ENCODE measurements at regions not wholly inside any gene's neighbourhood (a gene's known extent, or its start where the extent isn't known, plus 50 kb on each side); places are given as distances from the start of the nearest gene placed in this dataset.
"Not testable (repeated sequence)": the region's sequence is repeated elsewhere in the genome, so short reads cannot be mapped to it uniquely, and the experiment has no call there.

GRCh38 chr5:33105521-33105941 lies 335.2 kb upstream of the TARS1 start:
- Mint-ChIP-seq H3K9me3 (peaks cover 43% of the 10 kb centered on the region), H3K36me3 (no peaks in the 10 kb centered on the region), H3K27ac (no peak overlapping the region), H3K27me3 (no peaks in the 10 kb centered on the region), H3K4me1 (ENCODE audit: low read depth) (no peaks in the 10 kb centered on the region), H3K4me3 (no peak overlapping the region)
- ChIA-PET CTCF (no interaction called here), POLR2A (no interaction called here)
- intact Hi-C loops (cut with micrococcal nuclease) = no loop called here
- DNase-seq = no peak

GRCh38 chr5:33110496-33110895 lies 330.3 kb upstream of the TARS1 start:
- H3K4me3 Mint-ChIP-seq; H3K27ac Mint-ChIP-seq; H3K36me3 Mint-ChIP-seq; CTCF ChIA-PET; DNase-seq; POLR2A ChIA-PET; intact Hi-C loops (cut with micrococcal nuclease); H3K27me3 Mint-ChIP-seq; H3K4me1 Mint-ChIP-seq (ENCODE audit: low read depth): not testable (repeated sequence)
- peaks cover 21% of the 10 kb centered on the region for H3K9me3 Mint-ChIP-seq

- DNase-seq = no peak
- intact Hi-C loops (cut with micrococcal nuclease) = no loop called here
- ChIA-PET POLR2A (no interaction called here), CTCF (no interaction called here)
- no peak overlapping the region for H3K4me3 Mint-ChIP-seq
- H3K36me3 Mint-ChIP-seq = no peaks in the 10 kb centered on the region
- H3K4me1 Mint-ChIP-seq (ENCODE audit: low read depth) = no peaks in the 10 kb centered on the region
- H3K9me3 Mint-ChIP-seq = peaks cover 3% of the 10 kb centered on the region
- H3K27ac Mint-ChIP-seq = no peak overlapping the region
- no peaks in the 10 kb centered on the region for H3K27me3 Mint-ChIP-seq
Measured at GRCh38 chr5:33114361-33114760, 326.4 kb upstream of the TARS1 start.

GRCh38 chr5:33115467-33115866 lies 325.3 kb upstream of the TARS1 start:
- no peak for DNase-seq
- ChIA-PET POLR2A (no interaction called here), CTCF (no interaction called here)
- Mint-ChIP-seq H3K27me3 (no peaks in the 10 kb centered on the region), H3K9me3 (peaks cover 2% of the 10 kb centered on the region), H3K4me1 (ENCODE audit: low read depth) (no peaks in the 10 kb centered on the region), H3K27ac (no peak overlapping the region), H3K4me3 (no peak overlapping the region), H3K36me3 (no peaks in the 10 kb centered on the region)
- intact Hi-C loops (cut with micrococcal nuclease) = no loop called here

GRCh38 chr5:33118761-33119415 lies 321.9 kb upstream of the TARS1 start:
- Mint-ChIP-seq H3K27me3 (no peaks in the 10 kb centered on the region), H3K4me3 (no peak overlapping the region), H3K27ac (no peak overlapping the region), H3K9me3 (peaks cover 3% of the 10 kb centered on the region), H3K4me1 (ENCODE audit: low read depth) (no peaks in the 10 kb centered on the region), H3K36me3 (no peaks in the 10 kb centered on the region)
- DNase-seq = no peak
- intact Hi-C loops (cut with micrococcal nuclease) = no loop called here
- ChIA-PET CTCF (no interaction called here), POLR2A (no interaction called here)

- peaks cover 3% of the 10 kb centered on the region for H3K9me3 Mint-ChIP-seq
- no peaks in the 10 kb centered on the region for H3K27me3 Mint-ChIP-seq
- H3K4me3 Mint-ChIP-seq = no peak overlapping the region
- CTCF ChIA-PET = no interaction called here
- DNase-seq = no peak
- no peaks in the 10 kb centered on the region for H3K4me1 Mint-ChIP-seq (ENCODE audit: low read depth)
- intact Hi-C loops (cut with micrococcal nuclease) = no loop called here
- no peaks in the 10 kb centered on the region for H3K36me3 Mint-ChIP-seq
- POLR2A ChIA-PET = no interaction called here
- H3K27ac Mint-ChIP-seq = no peak overlapping the region
Measured at GRCh38 chr5:33120671-33121070, 320.1 kb upstream of the TARS1 start.

- no peak overlapping the region for H3K27ac Mint-ChIP-seq
- H3K9me3 Mint-ChIP-seq = peaks cover 28% of the 10 kb centered on the region
- intact Hi-C loops (cut with micrococcal nuclease) = no loop called here
- CTCF ChIA-PET = no interaction called here
- no peak overlapping the region for H3K4me3 Mint-ChIP-seq
- no peaks in the 10 kb centered on the region for H3K27me3 Mint-ChIP-seq
- H3K36me3 Mint-ChIP-seq = no peaks in the 10 kb centered on the region
- DNase-seq = no peak
- POLR2A ChIA-PET = no interaction called here
- no peaks in the 10 kb centered on the region for H3K4me1 Mint-ChIP-seq (ENCODE audit: low read depth)
Measured at GRCh38 chr5:33129309-33129708, 311.5 kb upstream of the TARS1 start.

GRCh38 chr5:33136785-33137184 lies 304.0 kb upstream of the TARS1 start:
- Mint-ChIP-seq H3K36me3 (no peaks in the 10 kb centered on the region), H3K9me3 (peaks cover 24% of the 10 kb centered on the region), H3K4me3 (no peak overlapping the region), H3K27me3 (no peaks in the 10 kb centered on the region), H3K27ac (no peak overlapping the region), H3K4me1 (ENCODE audit: low read depth) (no peaks in the 10 kb centered on the region)
- ChIA-PET POLR2A (no interaction called here), CTCF (no interaction called here)
- intact Hi-C loops (cut with micrococcal nuclease) = no loop called here
- no peak for DNase-seq

GRCh38 chr5:33138145-33138544 lies 302.6 kb upstream of the TARS1 start:
- H3K9me3 Mint-ChIP-seq = peaks cover 22% of the 10 kb centered on the region
- H3K36me3 Mint-ChIP-seq; POLR2A ChIA-PET; CTCF ChIA-PET; DNase-seq; H3K27me3 Mint-ChIP-seq; intact Hi-C loops (cut with micrococcal nuclease); H3K27ac Mint-ChIP-seq; H3K4me1 Mint-ChIP-seq (ENCODE audit: low read depth); H3K4me3 Mint-ChIP-seq: not testable (repeated sequence)

GRCh38 chr5:33143405-33144123 lies 297.2 kb upstream of the TARS1 start:
- ChIA-PET POLR2A (no interaction called here), CTCF (no interaction called here)
- no peak overlapping the region for H3K27ac Mint-ChIP-seq
- H3K27me3 Mint-ChIP-seq = no peaks in the 10 kb centered on the region
- DNase-seq = no peak
- intact Hi-C loops (cut with micrococcal nuclease) = no loop called here
- H3K4me3 Mint-ChIP-seq = no peak overlapping the region
- H3K36me3 Mint-ChIP-seq = no peaks in the 10 kb centered on the region
- H3K9me3 Mint-ChIP-seq = peaks cover 10% of the 10 kb centered on the region
- no peaks in the 10 kb centered on the region for H3K4me1 Mint-ChIP-seq (ENCODE audit: low read depth)

- Mint-ChIP-seq H3K4me1 (ENCODE audit: low read depth) (no peaks in the 10 kb centered on the region), H3K36me3 (no peaks in the 10 kb centered on the region), H3K27ac (no peak overlapping the region), H3K27me3 (no peaks in the 10 kb centered on the region), H3K9me3 (peaks cover 4% of the 10 kb centered on the region), H3K4me3 (no peak overlapping the region)
- ChIA-PET CTCF (no interaction called here), POLR2A (no interaction called here)
- intact Hi-C loops (cut with micrococcal nuclease) = no loop called here
- no peak for DNase-seq
Measured at GRCh38 chr5:33146881-33147280, 293.9 kb upstream of the TARS1 start.

GRCh38 chr5:33148076-33148513 lies 292.7 kb upstream of the TARS1 start:
- intact Hi-C loops (cut with micrococcal nuclease) = no loop called here
- Mint-ChIP-seq H3K27me3 (no peaks in the 10 kb centered on the region), H3K4me1 (ENCODE audit: low read depth) (no peaks in the 10 kb centered on the region), H3K36me3 (no peaks in the 10 kb centered on the region), H3K4me3 (no peak overlapping the region), H3K27ac (no peak overlapping the region), H3K9me3 (peaks cover under 1% of the 10 kb centered on the region)
- CTCF ChIA-PET = no interaction called here
- no peak for DNase-seq
- POLR2A ChIA-PET = no interaction called here

GRCh38 chr5:33153372-33153771 lies 287.4 kb upstream of the TARS1 start:
- CTCF ChIA-PET = no interaction called here
- Mint-ChIP-seq H3K36me3 (no peaks in the 10 kb centered on the region), H3K4me3 (no peak overlapping the region), H3K27ac (no peak overlapping the region), H3K9me3 (peaks cover 8% of the 10 kb centered on the region), H3K27me3 (no peaks in the 10 kb centered on the region), H3K4me1 (ENCODE audit: low read depth) (no peaks in the 10 kb centered on the region)
- intact Hi-C loops (cut with micrococcal nuclease) = no loop called here
- POLR2A ChIA-PET = no interaction called here
- no peak for DNase-seq

All from activated CD4-positive, alpha-beta memory T cell treated with anti-CD3 and anti-CD28 coated beads for 36 hours (primary cell).